ENCODE measurements at regions not wholly inside any gene's neighbourhood (a gene's known extent, or its start where the extent isn't known, plus 50 kb on each side); places are given as distances from the start of the nearest gene placed in this dataset.

- TF ChIP-seq POLR2AphosphoS5 (IDR thresholded peaks at IDR 0.05; ENCODE audit: borderline replicate concordance, low read depth, low read length) (no peak), EZH2 (IDR thresholded peaks at IDR 0.05) (no peak), FOXP2 (optimal IDR thresholded peaks at IDR 0.05; ENCODE audit: control extremely low read depth, extremely low read length, insufficient read depth) (no peak)
Measured at GRCh38 chr16:17552351-17552750, 81.6 kb upstream of the XYLT1 start.

All from SK-N-MC (cell line).